Glomerular visceral epithelial cell (primary cell): ENCODE measurements at regions not wholly inside any gene's neighbourhood (a gene's known extent, or its start where the extent isn't known, plus 50 kb on each side); places are given as distances from the start of the nearest gene placed in this dataset.

Source experiments
- DNase-seq: peaks from one replicate; pipeline ENCODE4 v3.0.0-alpha.2; 2016; ENCODE audit errors: extremely low spot score

GRCh38 chr10:2251631-2252030, 514.3 kb upstream of the ADARB2 start:
- no peak for DNase-seq

GRCh38 chr10:2246747-2247146, 509.4 kb upstream of the ADARB2 start:
- no peak for DNase-seq

- no peak for DNase-seq
These were observed 508.3 kb upstream of the ADARB2 start for GRCh38 chr10:2245580-2245979.

- DNase-seq: no peak
These were observed 507.1 kb upstream of the ADARB2 start for GRCh38 chr10:2244471-2244870.

GRCh38 chr10:2236876-2237275, 499.6 kb upstream of the ADARB2 start:
- DNase-seq: no peak

GRCh38 chr10:2232479-2232878, 495.2 kb upstream of the ADARB2 start:
- no peak for DNase-seq

GRCh38 chr10:2230478-2230877, 493.2 kb upstream of the ADARB2 start:
- no peak for DNase-seq

GRCh38 chr10:2228320-2228901, 491.1 kb upstream of the ADARB2 start:
- no peak for DNase-seq

- no peak for DNase-seq
These were observed 488.3 kb upstream of the ADARB2 start for GRCh38 chr10:2225609-2226008.

- DNase-seq: no peak
These were observed 486.4 kb upstream of the ADARB2 start for GRCh38 chr10:2223548-2224320.

- peak; percentile 36 for DNase-seq
These were observed 485.3 kb upstream of the ADARB2 start for GRCh38 chr10:2222631-2223030.

GRCh38 chr10:2214805-2215204, 477.5 kb upstream of the ADARB2 start:
- no peak for DNase-seq

- peak; percentile 78 for DNase-seq
These were observed 476.8 kb upstream of the ADARB2 start for GRCh38 chr10:2214092-2214491.

GRCh38 chr10:2212244-2212834, 475.0 kb upstream of the ADARB2 start:
- DNase-seq: no peak

- no peak for DNase-seq
These were observed 472.8 kb upstream of the ADARB2 start for GRCh38 chr10:2210088-2210487.

GRCh38 chr10:2208106-2208505, 470.8 kb upstream of the ADARB2 start:
- no peak for DNase-seq

GRCh38 chr10:2207246-2207922, 470.1 kb upstream of the ADARB2 start:
- no peak for DNase-seq

- DNase-seq: no peak
These were observed 468.1 kb upstream of the ADARB2 start for GRCh38 chr10:2205406-2205805.

GRCh38 chr10:2202401-2202800, 465.1 kb upstream of the ADARB2 start:
- DNase-seq: peak; percentile 60

GRCh38 chr10:2201534-2202099, 464.3 kb upstream of the ADARB2 start:
- no peak for DNase-seq

- no peak for DNase-seq
These were observed 460.3 kb upstream of the ADARB2 start for GRCh38 chr10:2197663-2198062.

GRCh38 chr10:2196272-2196671, 458.9 kb upstream of the ADARB2 start:
- no peak for DNase-seq
